ENCODE measurements at regions not wholly inside any gene's neighbourhood (a gene's known extent, or its start where the extent isn't known, plus 50 kb on each side); places are given as distances from the start of the nearest gene placed in this dataset.

- Mint-ChIP-seq H3K27me3 (ENCODE audit: low read depth) (no peaks in the 10 kb centered on the region), H3K36me3 (ENCODE audit: insufficient read depth in 1 of 3, low read depth in 3 of 3) (peaks cover 51 to 60% (median 53%) of the 10 kb centered on the region in 3 experiments), H3K4me1 (no peaks in the 10 kb centered on the region), H3K4me3 (no peak overlapping the region), H3K9me3 (peaks cover 63 to 66% of the 10 kb centered on the region in 2 experiments), H3K27ac (no peak overlapping the region)
- no peak for TF ChIP-seq CTCF (conservative IDR thresholded peaks at IDR 0.05)
- Histone ChIP-seq H3K56ac (ENCODE audit: insufficient read length, low read depth, low read length) (no peak overlapping the region), H3K27ac (ENCODE audit: insufficient read length, low read depth, low read length) (no peak overlapping the region), H3K79me1 (ENCODE audit: insufficient read depth, low read depth, low read length, poor library complexity, severe bottlenecking) (peaks cover 2% of the 10 kb centered on the region), H3K9me3 (ENCODE audit: control insufficient read depth, low read depth, low read length) (peaks cover 44% of the 10 kb centered on the region), H3K9ac (ENCODE audit: extremely low read depth, insufficient read length, low read length) (no peak overlapping the region), H4K8ac (replicated peaks; ENCODE audit: insufficient read length, low read depth, low read length) (no peak overlapping the region), H2BK5ac (ENCODE audit: insufficient read length, low read length) (no peak overlapping the region), H2BK20ac (ENCODE audit: low read depth, low read length, poor library complexity, severe bottlenecking) (no peak overlapping the region), H3K4me2 (ENCODE audit: insufficient read depth, insufficient read length, low read length) (no peak overlapping the region), H3T11ph (ENCODE audit: low read length) (no peak overlapping the region), H3K79me2 (ENCODE audit: insufficient read depth, low read length) (no peaks in the 10 kb centered on the region), H3K4ac (ENCODE audit: low read depth, low read length) (no peak overlapping the region), H2BK120ac (ENCODE audit: low read depth, low read length, poor library complexity, severe bottlenecking) (no peak overlapping the region), H3K27me3 (ENCODE audit: insufficient read depth, low read length) (no peaks in the 10 kb centered on the region), H3K4me1 (ENCODE audit: insufficient read depth, low read length) (no peaks in the 10 kb centered on the region), H3K23ac (ENCODE audit: insufficient read length, low read depth, low read length) (no peak overlapping the region), H3K23me2 (ENCODE audit: insufficient read length, low read depth, low read length, poor library complexity, severe bottlenecking) (no peaks in the 10 kb centered on the region), H4K5ac (ENCODE audit: insufficient read length, low read depth, low read length) (no peak overlapping the region), H3K14ac (ENCODE audit: insufficient read depth, low read length) (no peak overlapping the region), H2BK12ac (ENCODE audit: insufficient read length, low read depth, low read length) (no peak overlapping the region), H2AFZ (ENCODE audit: low read length) (no peak overlapping the region), H3K18ac (ENCODE audit: insufficient read length, low read depth, low read length) (no peak overlapping the region), H2AK5ac (ENCODE audit: insufficient read length, low read length) (no peak overlapping the region), H4K20me1 (ENCODE audit: control insufficient read depth, insufficient read depth, insufficient read length) (no peaks in the 10 kb centered on the region), H2BK15ac (ENCODE audit: low read depth, low read length) (no peak overlapping the region), H4K91ac (ENCODE audit: insufficient read length, low read depth, low read length) (no peak overlapping the region)
- no peak for DNase-seq
- WGBS (ENCODE audit: extremely low coverage, insufficient read length, low lambda C conversion rate): 100% methylated on average over 1 of the region's 1 CpG
Measured at GRCh38 chr9:29129763-29130162, 1556.5 kb upstream of the C9orf72 start.

Measured in H9 (cell line).